ENCODE measurements at regions not wholly inside any gene's neighbourhood (a gene's known extent, or its start where the extent isn't known, plus 50 kb on each side); places are given as distances from the start of the nearest gene placed in this dataset.

- DNase-seq: no peak
- ChIA-PET CTCF (interaction anchor here (0.6 kb wide), 1 partner anchor 394 kb away, joined by 4 read pairs; no protein-coding TSS in a partner anchor), POLR2A (ENCODE audit: unreplicated experiment) (no interaction called here)
- Histone ChIP-seq H3K4me2 (no peak overlapping the region), H3K79me2 (ENCODE audit: low read depth) (0 out of 2 replicates have a peak, but pooled peaks cover 4% of the 10 kb centered on the region), H3K36me3 (ENCODE audit: low read depth) (no peaks in the 10 kb centered on the region), H3K27ac (no peak overlapping the region), H3K27me3 (ENCODE audit: insufficient read depth, low read depth) (no peaks in the 10 kb centered on the region), H3K4me3 (no peak overlapping the region), H3K9me3 (ENCODE audit: insufficient read depth, low read depth) (no peaks in the 10 kb centered on the region), H3K4me1 (replicated peaks; ENCODE audit: insufficient read depth) (peaks cover 43% of the 10 kb centered on the region), H3F3A (ENCODE audit: insufficient read depth, low read depth) (peaks cover 37% of the 10 kb centered on the region), H4K20me1 (ENCODE audit: insufficient read depth) (no peaks in the 10 kb centered on the region), H2AFZ (no peak overlapping the region), H3K9me2 (ENCODE audit: insufficient read depth) (no peaks in the 10 kb centered on the region; the same call in 1 of the 2 replicates)
- no TSS peak for BruUV-seq (replicated peaks)
- TF ChIP-seq EZH2 (IDR thresholded peaks at IDR 0.05; ENCODE audit: low read depth): no peak
- TF ChIP-seq, protein P1, sequence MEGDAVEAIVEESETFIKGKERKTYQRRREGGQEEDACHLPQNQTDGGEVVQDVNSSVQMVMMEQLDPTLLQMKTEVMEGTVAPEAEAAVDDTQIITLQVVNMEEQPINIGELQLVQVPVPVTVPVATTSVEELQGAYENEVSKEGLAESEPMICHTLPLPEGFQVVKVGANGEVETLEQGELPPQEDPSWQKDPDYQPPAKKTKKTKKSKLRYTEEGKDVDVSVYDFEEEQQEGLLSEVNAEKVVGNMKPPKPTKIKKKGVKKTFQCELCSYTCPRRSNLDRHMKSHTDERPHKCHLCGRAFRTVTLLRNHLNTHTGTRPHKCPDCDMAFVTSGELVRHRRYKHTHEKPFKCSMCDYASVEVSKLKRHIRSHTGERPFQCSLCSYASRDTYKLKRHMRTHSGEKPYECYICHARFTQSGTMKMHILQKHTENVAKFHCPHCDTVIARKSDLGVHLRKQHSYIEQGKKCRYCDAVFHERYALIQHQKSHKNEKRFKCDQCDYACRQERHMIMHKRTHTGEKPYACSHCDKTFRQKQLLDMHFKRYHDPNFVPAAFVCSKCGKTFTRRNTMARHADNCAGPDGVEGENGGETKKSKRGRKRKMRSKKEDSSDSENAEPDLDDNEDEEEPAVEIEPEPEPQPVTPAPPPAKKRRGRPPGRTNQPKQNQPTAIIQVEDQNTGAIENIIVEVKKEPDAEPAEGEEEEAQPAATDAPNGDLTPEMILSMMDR (conservative IDR thresholded peaks at IDR 0.05): no peak
- intact Hi-C loops (cut with micrococcal nuclease; ENCODE audit: unreplicated experiment): no loop called here
These were observed 100.3 kb downstream of the B3GNT2 start for GRCh38 chr2:62296034-62296831.

DNA sequence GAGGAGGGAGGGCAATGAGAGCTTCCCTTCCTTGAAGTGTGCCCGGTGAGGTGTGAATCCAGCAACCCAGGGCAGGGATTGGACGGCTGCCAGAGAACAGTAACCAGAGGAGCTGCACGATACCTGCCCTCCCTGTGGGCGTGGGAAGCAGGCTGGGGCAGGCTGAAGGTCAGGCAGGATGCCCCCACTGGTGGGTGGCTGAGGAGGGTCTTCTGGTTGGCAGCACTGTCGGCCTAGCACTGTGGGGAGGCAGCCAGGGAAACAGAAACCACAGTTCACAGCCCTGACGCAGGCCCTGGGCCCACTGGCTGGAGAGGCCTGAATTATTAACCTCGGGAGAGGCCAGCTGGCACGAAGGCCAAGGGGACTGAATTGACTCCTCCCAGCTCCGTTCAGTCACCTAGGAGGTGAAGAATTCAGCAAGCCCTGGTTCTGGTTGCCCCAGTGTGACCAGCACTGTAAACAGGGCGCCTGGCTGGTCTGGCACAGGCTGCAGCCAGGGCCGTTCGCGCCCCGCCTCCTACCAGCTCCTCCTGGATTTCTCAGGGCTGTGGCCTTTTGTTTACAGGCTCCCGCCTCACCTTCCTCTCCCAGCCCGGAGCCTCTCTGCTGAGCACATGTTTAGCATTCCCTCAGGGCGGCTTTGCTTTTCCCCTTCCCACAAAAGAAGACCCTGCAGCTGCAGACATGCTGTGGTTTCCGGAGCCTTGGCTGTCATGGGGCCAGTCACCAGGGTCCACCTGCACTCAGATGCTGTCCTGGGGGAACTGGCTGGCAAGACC lies 97.8 kb downstream of the B3GNT2 start:
- no peaks in the 10 kb centered on the region for H3K36me3 ChIP-seq (ENCODE audit: low read depth)
- ChIA-PET CTCF (interaction anchor here (1.0 kb wide), 1 partner anchor 117 kb away, joined by 3 read pairs; no protein-coding TSS in a partner anchor), POLR2A (ENCODE audit: unreplicated experiment) (interaction anchor here (0.5 to 0.7 kb wide), 7 partner anchors 11 to 470 kb away, joined by 3 to 24 read pairs (median 4); no protein-coding TSS in a partner anchor)
- DNase-seq: peak; percentile 94 to 95
- peaks cover 42% of the 10 kb centered on the region for H3F3A ChIP-seq (ENCODE audit: insufficient read depth, low read depth)
- intact Hi-C loops (cut with micrococcal nuclease; ENCODE audit: unreplicated experiment): loop anchor here (1.0 to 2.0 kb wide), 3 partner anchors 11 to 118 kb away; no protein-coding TSS in a partner anchor
- peaks cover 55% of the 10 kb centered on the region for H3K4me1 ChIP-seq (replicated peaks; ENCODE audit: insufficient read depth)
- 0 out of 2 replicates have a peak, but pooled peaks cover 4% of the 10 kb centered on the region for H3K79me2 ChIP-seq (ENCODE audit: low read depth)
- H3K9me3 ChIP-seq (ENCODE audit: insufficient read depth, low read depth): no peaks in the 10 kb centered on the region
- H3K9me2 ChIP-seq (ENCODE audit: insufficient read depth): no peaks in the 10 kb centered on the region; the same call in 1 of the 2 replicates
- H3K27ac ChIP-seq: peak overlapping the region; percentile 93
- no peaks in the 10 kb centered on the region for H4K20me1 ChIP-seq (ENCODE audit: insufficient read depth)
- no peaks in the 10 kb centered on the region for H3K27me3 ChIP-seq (ENCODE audit: insufficient read depth, low read depth)
- no TSS peak for BruUV-seq (replicated peaks)
- peak overlapping the region; percentile 88 for H3K4me2 ChIP-seq
- peak overlapping the region; percentile 77 for H2AFZ ChIP-seq
- TF ChIP-seq EZH2 (IDR thresholded peaks at IDR 0.05; ENCODE audit: low read depth): no peak
- TF ChIP-seq, protein P1 (conservative IDR thresholded peaks at IDR 0.05): no peak
- peak overlapping the region; percentile 46; the same call in 1 of the 2 replicates for H3K4me3 ChIP-seq

DNA sequence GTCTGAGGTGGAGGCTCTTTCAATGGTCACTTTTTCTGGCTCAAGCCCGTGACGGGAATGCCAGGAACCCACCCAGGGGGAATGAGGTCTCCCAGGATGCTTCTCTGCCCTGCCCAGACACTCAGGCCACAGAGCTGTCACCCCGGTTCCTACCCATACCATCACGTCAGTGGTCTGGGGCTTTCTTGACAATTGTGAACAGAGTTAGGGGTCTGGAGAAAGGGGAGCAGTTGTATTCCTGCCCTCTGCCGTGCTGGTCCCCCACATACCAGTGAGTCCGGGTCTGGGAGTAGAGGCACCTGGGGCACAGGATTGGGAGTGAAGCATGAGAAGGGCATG lies 97.2 kb downstream of the B3GNT2 start:
- H2AFZ ChIP-seq: peak overlapping the region; percentile 77; the same call in 1 of the 2 replicates
- peak overlapping the region; percentile 88 for H3K4me2 ChIP-seq
- H3K27me3 ChIP-seq (ENCODE audit: insufficient read depth, low read depth): no peaks in the 10 kb centered on the region
- ChIA-PET POLR2A (ENCODE audit: unreplicated experiment) (interaction anchor here (0.5 to 0.7 kb wide), 5 partner anchors 12 to 471 kb away, joined by 3 to 24 read pairs (median 4); no protein-coding TSS in a partner anchor), CTCF (interaction anchor here (1.0 kb wide), 1 partner anchor 118 kb away, joined by 3 read pairs; no protein-coding TSS in a partner anchor)
- peak overlapping the region; percentile 93 for H3K27ac ChIP-seq
- H3K9me3 ChIP-seq (ENCODE audit: insufficient read depth, low read depth): no peaks in the 10 kb centered on the region
- no peaks in the 10 kb centered on the region for H3K36me3 ChIP-seq (ENCODE audit: low read depth)
- peaks cover 60% of the 10 kb centered on the region for H3K4me1 ChIP-seq (replicated peaks; ENCODE audit: insufficient read depth)
- H3K4me3 ChIP-seq: peak overlapping the region; percentile 46; the same call in 1 of the 2 replicates
- intact Hi-C loops (cut with micrococcal nuclease; ENCODE audit: unreplicated experiment): loop anchor here (1.0 to 2.0 kb wide), 3 partner anchors 11 to 118 kb away; no protein-coding TSS in a partner anchor
- H3F3A ChIP-seq (ENCODE audit: insufficient read depth, low read depth): peaks cover 47% of the 10 kb centered on the region
- no peaks in the 10 kb centered on the region; the same call in 1 of the 2 replicates for H3K9me2 ChIP-seq (ENCODE audit: insufficient read depth)
- no TSS peak for BruUV-seq (replicated peaks)
- H4K20me1 ChIP-seq (ENCODE audit: insufficient read depth): no peaks in the 10 kb centered on the region
- DNase-seq: no peak
- TF ChIP-seq, protein P1 (conservative IDR thresholded peaks at IDR 0.05): no peak
- TF ChIP-seq EZH2 (IDR thresholded peaks at IDR 0.05; ENCODE audit: low read depth): no peak
- 0 out of 2 replicates have a peak, but pooled peaks cover 4% of the 10 kb centered on the region for H3K79me2 ChIP-seq (ENCODE audit: low read depth)

All from PC-9 (cell line).